ENCODE measurements at regions not wholly inside any gene's neighbourhood (a gene's known extent, or its start where the extent isn't known, plus 50 kb on each side); places are given as distances from the start of the nearest gene placed in this dataset.
"Not testable (repeated sequence)": the region's sequence is repeated elsewhere in the genome, so short reads cannot be mapped to it uniquely, and the experiment has no call there.

DNA sequence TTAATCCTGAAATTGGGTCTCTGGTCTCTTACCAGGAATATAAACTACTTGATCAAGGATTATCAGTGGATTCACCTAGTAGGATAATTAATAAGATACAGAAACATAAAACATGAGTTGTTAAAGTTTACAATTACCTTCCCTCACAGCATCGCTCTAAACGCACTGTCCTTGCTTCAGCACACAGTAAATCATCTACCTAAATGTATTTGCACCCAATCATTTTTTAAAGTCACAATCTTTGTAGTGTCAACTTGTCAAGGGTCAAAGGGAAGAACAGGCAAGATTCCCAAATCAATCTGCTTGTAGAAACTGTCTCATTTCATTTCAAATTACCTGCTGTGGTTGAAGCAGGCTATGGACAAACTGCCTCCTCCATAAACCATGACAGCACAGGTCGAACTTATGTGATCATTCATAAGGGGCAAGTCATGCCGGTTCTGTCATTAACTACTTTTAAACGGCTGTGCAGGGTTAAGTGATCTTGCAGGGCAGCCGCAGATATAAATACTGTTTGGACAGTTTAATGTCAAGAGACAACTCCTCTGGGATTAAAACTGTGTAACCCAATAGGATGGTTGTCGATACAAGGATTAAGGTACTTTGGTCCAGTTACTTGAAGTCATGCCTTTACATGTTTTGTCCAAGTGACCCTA is 93.6 kb downstream of the ZNF281 start:
- DNase-seq, result no peak

DNA sequence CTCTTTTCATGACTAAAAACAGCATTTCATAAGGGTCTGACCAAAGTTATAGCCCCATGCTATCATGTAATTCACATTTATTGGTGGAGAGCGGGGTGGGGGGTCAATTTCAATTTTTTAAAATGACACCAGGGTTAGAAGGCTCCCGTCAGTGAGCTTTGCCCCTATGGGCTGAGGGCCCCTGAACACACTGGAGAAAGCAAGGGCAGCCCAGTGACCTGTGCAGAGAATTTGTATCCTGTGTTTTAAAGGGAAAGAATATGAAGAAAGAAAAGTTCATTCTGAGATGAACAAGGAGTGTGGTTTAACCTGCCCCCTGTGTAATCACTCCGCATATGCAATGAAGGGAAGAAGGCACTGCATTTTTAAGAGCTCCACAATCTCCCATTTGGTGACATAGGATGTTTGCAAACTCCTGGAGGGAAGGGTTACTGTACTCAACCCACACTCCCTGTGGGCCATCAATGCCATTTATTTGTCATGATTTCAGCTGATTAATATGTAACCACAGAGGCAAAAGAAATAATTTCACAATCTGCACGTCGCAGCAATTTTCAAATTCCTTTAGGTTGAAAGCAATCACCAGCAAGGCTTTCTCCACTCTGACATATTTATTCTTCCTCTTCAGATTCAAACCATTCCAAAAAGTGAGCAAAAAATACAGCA is 95.6 kb downstream of the ZNF281 start:
- DNase-seq, result no peak

- DNase-seq, result no peak
These were observed 98.6 kb downstream of the ZNF281 start for GRCh38 chr1:200311256-200311655.

DNA sequence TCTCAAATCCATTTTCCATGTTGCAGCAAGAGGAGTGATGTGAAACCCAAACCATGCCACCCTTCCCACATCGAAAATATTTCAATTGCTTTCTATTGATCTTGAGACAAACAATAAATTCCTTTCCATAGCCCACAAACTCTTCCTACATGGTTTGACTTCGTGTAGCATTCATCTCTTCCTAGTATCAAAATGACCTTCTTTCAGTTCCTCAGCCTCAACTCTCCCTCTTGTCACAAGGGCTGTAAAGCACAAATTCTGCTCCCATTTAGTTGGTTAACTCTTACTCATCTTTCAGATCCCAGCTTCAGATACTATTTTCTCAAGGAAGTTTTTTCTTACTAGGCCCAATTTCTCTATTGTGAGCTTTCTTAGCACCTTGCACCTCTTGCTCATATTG is 99.0 kb downstream of the ZNF281 start:
- DNase-seq, result no peak

DNA sequence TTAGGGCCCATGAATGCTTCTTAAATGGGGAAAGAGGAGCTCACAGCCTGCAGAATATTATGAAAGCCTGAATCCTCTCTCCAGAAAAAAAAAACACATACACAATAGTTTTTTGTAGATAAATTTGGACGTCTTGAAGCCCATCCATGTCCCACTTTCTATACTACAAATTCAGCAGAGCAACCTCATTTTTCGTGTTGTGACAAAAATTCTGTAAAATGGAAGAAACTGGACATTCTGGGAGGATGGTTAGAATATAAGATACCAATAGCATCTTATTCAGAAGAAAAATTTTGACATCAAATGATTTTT is 102.1 kb downstream of the ZNF281 start:
- DNase-seq, result no peak

GRCh38 chr1:200306944-200307754 is 102.7 kb downstream of the ZNF281 start:
- peak; percentile 15 for DNase-seq

DNA sequence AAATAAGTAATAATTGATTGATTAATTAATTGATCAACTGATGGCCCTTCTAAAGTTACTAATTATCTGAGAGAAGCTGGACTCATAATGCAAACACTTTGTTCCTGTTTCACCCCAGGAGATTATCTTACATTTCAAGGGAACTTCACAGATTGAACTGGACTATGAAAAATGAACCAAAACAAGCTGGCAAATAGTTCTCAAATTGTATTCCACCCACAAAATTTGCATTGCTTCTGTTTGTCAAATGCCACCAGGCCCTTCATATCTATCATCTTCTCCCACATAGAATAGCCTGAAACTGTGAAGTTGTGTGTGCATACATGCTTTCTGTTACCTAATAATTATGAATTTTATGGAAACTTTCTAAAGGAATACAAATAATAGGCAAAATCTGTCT is 104.0 kb downstream of the ZNF281 start:
- no peak for DNase-seq

DNA sequence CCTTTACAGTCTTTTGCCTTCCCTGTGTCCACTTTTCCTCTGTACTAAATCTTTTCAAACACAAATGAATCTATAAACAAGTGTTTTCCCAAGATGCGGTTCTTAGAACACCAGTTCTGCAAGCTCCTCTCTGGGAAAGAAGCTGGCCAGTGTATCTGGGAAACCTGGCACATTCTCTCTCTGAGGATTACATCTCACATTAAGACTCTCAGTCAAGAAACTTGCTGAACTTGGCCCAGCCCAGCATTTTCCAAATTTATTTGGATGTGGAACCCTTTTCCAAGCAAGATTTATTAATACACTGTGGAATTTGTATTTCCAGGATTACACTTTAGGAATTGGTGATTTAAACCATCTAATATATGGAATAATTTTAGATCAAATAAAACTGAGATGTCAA is 105.7 kb downstream of the ZNF281 start:
- peak; percentile 69 for DNase-seq

DNA sequence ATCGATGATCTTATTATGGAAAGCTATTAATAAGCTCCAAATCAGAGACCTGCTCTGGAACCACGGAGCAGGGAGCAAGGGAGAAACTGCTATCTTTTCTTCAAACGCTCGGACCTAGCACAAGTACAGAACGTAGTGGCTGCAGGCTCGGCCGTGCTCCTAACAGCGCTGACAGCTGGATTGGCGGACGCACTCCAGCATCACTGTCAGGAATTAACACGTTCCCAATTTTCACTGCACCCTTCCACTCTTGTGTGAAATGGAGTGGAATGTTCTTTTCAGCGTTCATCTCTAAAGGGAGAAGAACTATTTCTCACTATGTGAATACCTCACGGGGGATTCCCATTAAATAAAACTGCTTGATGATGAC is 106.9 kb downstream of the ZNF281 start:
- peak; percentile 26 for DNase-seq

- peak; percentile 26 for DNase-seq
These were observed 107.5 kb downstream of the ZNF281 start for GRCh38 chr1:200302192-200302920.

DNA sequence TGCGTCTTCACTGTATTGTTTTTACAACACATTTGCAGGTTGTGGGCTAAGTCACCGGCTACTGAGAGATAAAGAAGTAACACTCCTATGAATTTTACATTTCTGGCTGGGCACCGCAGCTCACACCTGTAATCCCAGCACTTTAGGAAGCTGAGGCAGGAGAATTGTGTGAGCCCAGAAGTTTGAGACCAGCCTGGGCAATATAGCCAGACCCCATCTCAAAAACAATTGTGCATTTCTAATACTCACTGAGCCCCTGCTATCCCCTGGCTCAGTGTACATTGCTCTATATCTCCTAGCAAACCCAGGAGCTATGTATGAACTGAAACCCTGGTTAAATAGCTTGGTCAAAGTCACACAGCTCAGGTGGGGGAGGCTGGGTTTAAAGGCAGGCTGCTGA is 108.7 kb downstream of the ZNF281 start:
- DNase-seq, result no peak

DNA sequence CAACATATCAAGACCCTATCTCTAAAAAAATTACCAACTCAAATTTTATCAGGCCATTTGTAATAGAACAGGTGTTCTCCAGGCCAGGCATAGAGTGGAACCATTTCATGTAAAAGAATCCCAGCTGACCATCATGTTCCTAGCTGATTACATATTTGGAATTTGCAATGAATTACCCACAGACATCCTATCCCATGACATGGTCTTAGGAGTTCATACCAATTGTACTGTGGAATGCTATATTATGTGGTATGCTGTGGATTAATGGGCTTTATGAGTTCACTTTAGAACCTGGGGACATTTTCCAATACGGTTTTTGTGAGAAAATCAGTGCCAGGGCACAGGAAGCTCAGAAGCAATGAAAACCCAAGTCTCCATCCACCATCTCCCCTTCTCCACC is 110.3 kb downstream of the ZNF281 start:
- no peak for DNase-seq

- DNase-seq, result no peak
These were observed 111.6 kb downstream of the ZNF281 start for GRCh38 chr1:200298242-200298641.

- DNase-seq, result no peak
These were observed 113.7 kb downstream of the ZNF281 start for GRCh38 chr1:200296091-200296661.

GRCh38 chr1:200294241-200294640 is 115.6 kb downstream of the ZNF281 start:
- DNase-seq, result no peak

DNA sequence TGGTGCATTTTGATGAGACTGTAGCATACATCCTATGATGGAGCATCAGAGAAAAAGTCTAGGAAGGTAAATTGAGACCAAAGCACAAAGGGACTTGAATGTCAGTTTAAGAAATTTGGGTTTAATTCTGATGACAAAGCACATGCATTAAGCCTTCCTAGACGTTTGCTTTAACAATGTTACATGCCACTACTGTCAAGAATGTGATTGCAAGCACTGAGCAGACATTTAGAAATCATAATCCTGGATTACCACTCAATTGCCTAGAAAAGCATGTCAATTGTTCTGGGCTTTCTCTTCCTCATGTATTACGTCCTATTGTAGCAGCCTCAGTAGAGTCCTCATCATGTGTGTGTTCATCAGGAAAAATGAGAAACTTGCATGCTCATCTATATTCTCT is 117.1 kb downstream of the ZNF281 start:
- no peak for DNase-seq

DNA sequence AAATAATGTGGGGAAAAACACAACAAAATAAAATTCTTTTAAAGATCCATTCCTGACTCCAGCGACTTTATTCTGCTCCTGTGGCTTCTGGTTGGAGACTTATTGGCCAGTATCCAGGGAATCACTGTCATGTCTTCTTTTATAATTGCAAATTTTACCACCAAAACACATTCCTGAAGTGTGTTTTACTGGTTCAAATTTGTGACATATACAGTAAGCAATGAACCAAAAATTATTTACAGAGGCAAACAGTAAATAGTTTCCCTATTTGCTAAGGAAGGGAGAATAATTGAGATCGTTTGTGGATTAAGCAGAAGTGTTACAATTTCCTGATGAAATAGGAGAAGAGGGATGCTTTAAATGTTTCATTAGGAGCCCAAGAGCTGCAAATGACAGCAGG is 118.7 kb downstream of the ZNF281 start:
- DNase-seq, result no peak

DNA sequence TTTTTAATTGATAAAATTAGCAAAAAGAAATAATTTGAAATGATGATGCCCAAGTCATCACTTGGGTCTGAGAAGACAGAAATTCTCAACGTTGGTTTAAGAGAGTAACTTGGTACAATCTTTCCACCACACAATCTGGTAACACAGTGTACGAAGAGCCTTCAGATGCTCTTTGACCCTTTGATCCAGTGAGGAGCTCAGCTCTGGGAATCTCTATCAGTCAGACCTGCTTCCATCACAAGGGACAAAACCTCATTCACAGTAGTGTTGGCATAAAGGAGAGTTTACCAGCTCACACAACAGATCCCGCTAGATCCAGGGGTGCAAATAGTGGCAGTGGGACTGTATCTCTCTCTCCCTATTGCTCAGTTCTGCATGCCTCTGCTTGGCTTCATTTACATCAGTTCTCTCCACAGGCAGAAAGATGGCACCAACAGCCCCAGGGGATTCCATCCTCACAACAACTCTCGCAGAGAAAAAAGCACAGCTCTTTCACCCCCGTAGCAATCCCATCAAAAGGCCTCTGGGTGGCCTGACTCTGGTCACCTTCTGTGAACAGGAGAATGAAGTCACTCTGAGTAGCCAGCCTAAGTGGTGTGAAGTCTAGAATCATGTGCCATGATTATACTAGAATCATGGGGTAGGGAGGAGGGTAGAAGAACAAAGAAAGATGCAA is 119.7 kb downstream of the ZNF281 start:
- no peak for DNase-seq

GRCh38 chr1:200288226-200288625 is 121.6 kb downstream of the ZNF281 start:
- DNase-seq, result no peak

GRCh38 chr1:200284236-200284635 is 125.6 kb downstream of the ZNF281 start:
- not testable (repeated sequence) for DNase-seq

DNA sequence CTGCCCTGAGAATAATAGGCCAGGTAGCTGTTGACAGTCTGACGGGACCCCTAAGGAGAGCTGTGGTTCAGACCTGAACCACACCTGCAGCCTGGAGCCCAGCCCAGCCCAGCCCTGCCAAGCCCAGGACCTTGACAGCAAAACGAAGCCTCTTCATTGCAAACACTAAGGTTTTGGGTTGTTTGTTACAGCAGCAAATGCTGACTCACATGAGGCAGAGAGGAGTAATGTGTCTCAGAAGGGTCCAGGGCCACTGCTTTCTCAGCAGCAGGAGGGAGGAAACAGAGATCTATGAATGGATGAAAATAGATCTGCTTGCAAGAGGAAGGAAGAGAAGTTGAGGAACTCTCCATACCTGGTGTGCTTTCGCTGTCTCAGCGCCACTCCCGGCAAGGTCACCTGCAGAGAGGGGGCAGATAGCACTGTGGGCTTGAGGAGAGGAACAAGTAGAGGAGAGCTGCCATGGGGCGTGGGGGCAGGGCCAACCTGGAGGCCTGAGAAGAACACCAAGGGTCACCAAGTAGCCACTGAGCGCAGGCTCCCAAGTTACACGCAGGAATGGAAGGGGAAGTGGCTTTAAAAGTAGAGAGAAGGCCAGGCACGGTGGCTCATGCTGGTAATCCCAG is 127.2 kb downstream of the ZNF281 start:
- no peak for DNase-seq

Data from hindlimb muscle (tissue), 1 donor.